ENCODE measurements at regions not wholly inside any gene's neighbourhood (a gene's known extent, or its start where the extent isn't known, plus 50 kb on each side); places are given as distances from the start of the nearest gene placed in this dataset.
"Not testable (repeated sequence)": the region's sequence is repeated elsewhere in the genome, so short reads cannot be mapped to it uniquely, and the experiment has no call there.

GRCh38 chr1:185429668-185430067, 112.6 kb upstream of the IVNS1ABP start:
- TF ChIP-seq CTCF, POLR2A (IDR thresholded peaks at IDR 0.05): not testable (repeated sequence)

All from sigmoid colon (tissue), 3 donors.